Calu3 (cell line): ENCODE measurements at regions not wholly inside any gene's neighbourhood (a gene's known extent, or its start where the extent isn't known, plus 50 kb on each side); places are given as distances from the start of the nearest gene placed in this dataset.

Experiments used
- BruUV-seq: library from RNA; stranded (reverse); fragments of 400-500 nt; replicated peaks from 2 replicates; lab custom pipeline; 2021; lab: Mats Ljungman, UMichigan
- CTCF ChIA-PET: fragments of 300-600 bp; sonication (Branson Sonifier 250); formaldehyde crosslinking; loops from one replicate; lab custom pipeline; 2022; ENCODE audit warnings: antibody characterized with exemption; lab: Charles Lee
- DNase-seq: peaks from one replicate; pipeline ENCODE4 v3.0.0; 2022
- H3K27ac Mint-ChIP-seq: one replicate; pipeline ENCODE4 v1.8.0; 2022; ENCODE audit warnings: mixed read lengths; ENCODE audit not compliant: unreplicated experiment
- H3K27me3 Mint-ChIP-seq: one replicate; pipeline ENCODE4 v1.8.0; 2022; ENCODE audit warnings: mixed read lengths; ENCODE audit not compliant: unreplicated experiment
- H3K36me3 Mint-ChIP-seq: one replicate; pipeline ENCODE4 v1.8.0; 2022; ENCODE audit warnings: mild to moderate bottlenecking, moderate library complexity, mixed read lengths; ENCODE audit not compliant: insufficient read depth, unreplicated experiment
- H3K4me1 Mint-ChIP-seq: one replicate; pipeline ENCODE4 v1.8.0; 2022; ENCODE audit warnings: mild to moderate bottlenecking, low read depth, mixed read lengths; ENCODE audit not compliant: unreplicated experiment
- H3K4me3 Mint-ChIP-seq: one replicate; pipeline ENCODE4 v1.8.0; 2022; ENCODE audit warnings: mild to moderate bottlenecking, low read depth, moderate library complexity, mixed read lengths; ENCODE audit not compliant: unreplicated experiment
- H3K9me3 Mint-ChIP-seq: one replicate; pipeline ENCODE4 v1.8.0; 2022; ENCODE audit warnings: low read depth, mixed read lengths; ENCODE audit not compliant: unreplicated experiment
- CTCF ChIP-seq: fragments of 200-600 bp; IDR thresholded peaks from one replicate; pipeline ENCODE4 v1.8.0; 2022; ENCODE audit warnings: antibody characterized with exemption; ENCODE audit not compliant: unreplicated experiment
- intact Hi-C: fragments of 100-400 bp; cut with micrococcal nuclease; formaldehyde crosslinking; loops from one replicate; pipeline ENCODE4 v1.10.0; 2022; ENCODE audit not compliant: unreplicated experiment

GRCh38 chr10:105586451-105587098, 945.5 kb downstream of the SORCS3 start:
- Mint-ChIP-seq H3K36me3 (no peaks in the 10 kb centered on the region), H3K4me3 (no peak overlapping the region), H3K27ac (no peak overlapping the region), H3K27me3 (no peaks in the 10 kb centered on the region), H3K4me1 (no peaks in the 10 kb centered on the region), H3K9me3 (peaks cover 5% of the 10 kb centered on the region)
- intact Hi-C loops: no loop called here
- DNase-seq: no peak
- CTCF ChIA-PET: no interaction called here
- TF ChIP-seq CTCF: no peak
- no TSS peak for BruUV-seq

GRCh38 chr10:105585753-105586152, 944.7 kb downstream of the SORCS3 start:
- Mint-ChIP-seq H3K9me3 (peaks cover 9% of the 10 kb centered on the region), H3K4me3 (no peak overlapping the region), H3K4me1 (no peaks in the 10 kb centered on the region), H3K27me3 (no peaks in the 10 kb centered on the region), H3K36me3 (no peaks in the 10 kb centered on the region), H3K27ac (no peak overlapping the region)
- intact Hi-C loops: no loop called here
- no TSS peak for BruUV-seq
- CTCF ChIA-PET: no interaction called here
- TF ChIP-seq CTCF: no peak
- no peak for DNase-seq

- no peak for TF ChIP-seq CTCF
- no peak for DNase-seq
- no peaks in the 10 kb centered on the region for H3K4me1 Mint-ChIP-seq
- CTCF ChIA-PET: no interaction called here
- no peaks in the 10 kb centered on the region for H3K27me3 Mint-ChIP-seq
- intact Hi-C loops: no loop called here
- H3K36me3 Mint-ChIP-seq: no peaks in the 10 kb centered on the region
- H3K9me3 Mint-ChIP-seq: peaks cover 9% of the 10 kb centered on the region
- BruUV-seq: no TSS peak
- H3K27ac Mint-ChIP-seq: no peak overlapping the region
- no peak overlapping the region for H3K4me3 Mint-ChIP-seq
Measured at GRCh38 chr10:105585171-105585570, 944.1 kb downstream of the SORCS3 start.

GRCh38 chr10:105579112-105579511, 938.0 kb downstream of the SORCS3 start:
- Mint-ChIP-seq H3K27ac (no peak overlapping the region), H3K9me3 (peaks cover 17% of the 10 kb centered on the region), H3K36me3 (no peaks in the 10 kb centered on the region), H3K4me1 (no peaks in the 10 kb centered on the region), H3K4me3 (no peak overlapping the region), H3K27me3 (no peaks in the 10 kb centered on the region)
- TF ChIP-seq CTCF: no peak
- intact Hi-C loops: no loop called here
- no peak for DNase-seq
- CTCF ChIA-PET: no interaction called here
- BruUV-seq: no TSS peak
